Right cardiac atrium (tissue), 5 donors: ENCODE measurements at regions not wholly inside any gene's neighbourhood (a gene's known extent, or its start where the extent isn't known, plus 50 kb on each side); places are given as distances from the start of the nearest gene placed in this dataset.
"Not testable (repeated sequence)": the region's sequence is repeated elsewhere in the genome, so short reads cannot be mapped to it uniquely, and the experiment has no call there.

Source experiments
- ATAC-seq, 2 donors: fragments of 200-7000 bp; cut with Tn5 transposase; one replicate each; pipeline versions ENCODE4 v1.8.0 to v1.9.1; 2020; ENCODE audit warnings: moderate library complexity in 2 of 2, mild to moderate bottlenecking in 1 of 2
- DNase-seq, 3 donors: peaks; one replicate each; pipeline ENCODE4 v3.0.0-alpha.2; 2020
- H3K27ac ChIP-seq: one replicate; pipeline ENCODE4 v1.5.1; 2013; ENCODE audit warnings: mild to moderate bottlenecking, low read length, control low read depth, moderate library complexity
- H3K27me3 ChIP-seq: one replicate; pipeline ENCODE4 v1.6.1; 2013; ENCODE audit not compliant: control insufficient read depth, insufficient read depth
- H3K4me1 ChIP-seq: one replicate; pipeline ENCODE4 v1.6.1; 2013; ENCODE audit warnings: low read length; ENCODE audit not compliant: control insufficient read depth, insufficient read depth
- H3K4me3 ChIP-seq: one replicate; pipeline ENCODE4 v1.5.1; 2013; ENCODE audit warnings: low read length, control low read depth
- H3K9me3 ChIP-seq: one replicate; pipeline ENCODE4 v1.6.1; 2013; ENCODE audit warnings: low read length; ENCODE audit not compliant: control insufficient read depth
- WGBS: extraction: QIAGEN DNeasy Blood & Tissue Kit; methylation state at CpG from one replicate; pipeline ENCODE4 v1.1.7; 2013; 5-methylcytosine and 5-hydroxymethylcytosine counted together
- intact Hi-C, 4 donors: fragments of 100-400 bp; cut with DNase I; formaldehyde crosslinking; loops; one replicate each; pipeline versions ENCODE4 v1.11.0 to v1.14.0; 2022 to 2023
- donor health status: healthy with polysubstance abuse.
- donor health status: DM: no; HTN: yes; CAD: no.
- donor health status: DM: no; HTN: no; CAD: no.
- donor health status: DM: no; HTN: yes; CAD: no; lungs with severe emphysema.
- donor health status: DM: yes; HTN: yes; CAD: no.

GRCh38 chr6:26270486-26270861 lies 94.5 kb upstream of the BTN3A2 start:
- DNase-seq, result no peak
- Histone ChIP-seq H3K4me1 (peaks cover 4% of the 10 kb centered on the region), H3K9me3 (no peaks in the 10 kb centered on the region), H3K27ac (no peak overlapping the region), H3K27me3 (no peaks in the 10 kb centered on the region), H3K4me3 (no peak overlapping the region)
- 17% methylated on average over 10 of the region's 10 CpGs for WGBS
- ATAC-seq, result no peak
- intact Hi-C loops, result loop anchor here in 1 of 4 donors (10.0 kb wide), 1 partner anchor 56 kb away; a partner anchor contains a TSS

- Histone ChIP-seq H3K4me1 (peaks cover 4% of the 10 kb centered on the region), H3K27ac (peak overlapping the region; percentile 52), H3K9me3 (no peaks in the 10 kb centered on the region), H3K4me3 (peak overlapping the region; percentile 29), H3K27me3 (no peaks in the 10 kb centered on the region)
- ATAC-seq (peak; percentile 51 to 53), DNase-seq (peak; percentile 41 to 73 (median 72))
- WGBS, result 3% methylated on average over 49 of the region's 49 CpGs
- intact Hi-C loops, result loop anchor here in 1 of 4 donors (10.0 kb wide), 1 partner anchor 56 kb away; a partner anchor contains a TSS
These were observed 93.9 kb upstream of the BTN3A2 start for GRCh38 chr6:26270903-26271667.

- no peaks in the 10 kb centered on the region for H3K9me3 ChIP-seq
- ATAC-seq (no peak), DNase-seq (no peak)
- peaks cover 4% of the 10 kb centered on the region for H3K4me1 ChIP-seq
- intact Hi-C loops, result loop anchor here in 1 of 4 donors (10.0 kb wide), 1 partner anchor 57 kb away; a partner anchor contains a TSS
- 1% methylated on average over 9 of the region's 9 CpGs for WGBS
- peak overlapping the region; percentile 29 for H3K4me3 ChIP-seq
- no peaks in the 10 kb centered on the region for H3K27me3 ChIP-seq
- peak overlapping the region; percentile 52 for H3K27ac ChIP-seq
These were observed 93.4 kb upstream of the BTN3A2 start for GRCh38 chr6:26271668-26272024.

DNA sequence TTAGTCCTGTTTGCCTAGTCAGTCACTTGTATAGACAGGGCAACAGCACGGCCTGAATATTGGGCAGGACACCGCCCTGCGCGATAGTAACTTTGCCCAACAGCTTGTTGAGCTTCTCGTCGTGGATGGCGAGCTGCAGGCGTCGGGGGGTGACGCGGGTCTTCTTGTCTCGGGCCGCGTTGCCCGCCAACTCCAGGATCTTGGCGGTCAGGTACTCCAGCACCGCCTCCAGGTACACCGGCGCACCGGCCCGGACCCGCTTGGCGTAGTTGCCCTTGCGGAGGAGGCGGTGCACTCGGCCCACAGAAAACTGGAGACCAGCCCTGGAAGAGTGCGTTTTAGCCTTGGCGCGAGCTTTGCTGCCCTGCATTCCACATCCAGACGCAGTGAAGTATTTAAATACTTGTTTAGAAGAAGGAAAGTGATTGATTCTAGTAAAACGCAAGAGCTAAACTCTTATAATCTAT lies 92.8 kb upstream of the BTN3A2 start:
- Histone ChIP-seq H3K27ac (peak overlapping the region; percentile 10), H3K9me3 (no peaks in the 10 kb centered on the region), H3K4me1 (peaks cover 4% of the 10 kb centered on the region), H3K27me3 (no peaks in the 10 kb centered on the region), H3K4me3 (peak overlapping the region; percentile 29)
- ATAC-seq (peak; percentile 45 to 47), DNase-seq (peak; percentile 36 to 79 (median 78))
- intact Hi-C loops, result loop anchor here in 1 of 4 donors (10.0 kb wide), 1 partner anchor 57 kb away; a partner anchor contains a TSS
- WGBS, result 2% methylated on average over 31 of the region's 31 CpGs

DNA sequence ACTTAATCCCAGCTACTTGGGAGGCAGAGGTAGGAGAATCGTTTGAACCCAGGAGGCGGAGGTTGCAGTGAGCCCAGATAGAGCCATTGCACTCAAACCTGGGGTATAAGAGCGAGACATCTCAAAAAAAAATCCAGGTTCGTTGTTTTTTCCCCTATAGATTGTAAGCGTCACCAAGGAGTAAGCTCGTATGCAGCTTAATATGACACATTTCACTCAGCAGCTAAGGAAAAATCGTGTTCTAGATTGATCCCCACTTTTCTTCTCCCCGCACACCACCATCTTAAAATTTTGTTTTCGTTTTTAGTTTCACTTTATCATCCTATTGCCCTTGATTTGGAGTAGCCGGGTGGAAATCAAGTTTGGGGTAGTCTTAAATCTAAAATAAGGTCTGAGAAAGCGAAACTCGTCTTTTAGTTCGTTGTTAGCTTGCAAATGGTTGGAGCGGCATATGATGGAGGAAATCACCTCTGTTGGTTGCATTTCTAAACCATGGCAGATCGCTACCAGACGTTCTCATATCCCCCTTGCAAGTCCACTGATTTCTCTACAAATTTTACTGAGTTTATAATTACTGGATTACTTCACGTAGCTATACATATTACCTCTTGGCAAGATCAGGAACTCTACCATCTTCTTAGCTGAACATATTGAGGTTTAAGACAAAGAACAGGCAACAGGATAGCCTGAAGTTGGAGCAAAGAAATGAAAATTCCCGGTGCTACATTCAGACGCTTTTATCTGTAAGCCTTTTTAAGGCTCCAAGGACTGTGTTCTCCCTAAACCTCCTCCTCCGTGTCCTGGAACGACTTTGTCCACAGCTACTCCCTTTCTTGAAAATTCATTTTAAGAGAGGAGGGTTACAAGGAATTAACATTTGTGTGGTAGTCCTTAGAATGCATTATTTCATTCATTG lies 91.1 kb upstream of the BTN3A2 start:
- DNase-seq (no peak), ATAC-seq (no peak)
- H3K27ac ChIP-seq, result no peak overlapping the region
- no peaks in the 10 kb centered on the region for H3K27me3 ChIP-seq
- intact Hi-C loops, result loop anchor here in 1 of 4 donors (10.0 kb wide), 1 partner anchor 59 kb away; a partner anchor contains a TSS
- WGBS, result 3% methylated on average over 21 of the region's 21 CpGs
- H3K4me1 ChIP-seq, result peaks cover 4% of the 10 kb centered on the region
- H3K4me3 ChIP-seq, result peak overlapping the region; percentile 38
- no peaks in the 10 kb centered on the region for H3K9me3 ChIP-seq

GRCh38 chr6:26275663-26276062 lies 89.3 kb upstream of the BTN3A2 start:
- 58% methylated on average over 2 of the region's 2 CpGs for WGBS
- H3K4me1 ChIP-seq, result peaks cover 4% of the 10 kb centered on the region
- no peak overlapping the region for H3K4me3 ChIP-seq
- intact Hi-C loops, result loop anchor here in 1 of 4 donors (10.0 kb wide), 1 partner anchor 61 kb away; a partner anchor contains a TSS
- ATAC-seq, result no peak
- no peak for DNase-seq
- H3K27ac ChIP-seq, result no peak overlapping the region
- H3K27me3 ChIP-seq, result no peaks in the 10 kb centered on the region
- H3K9me3 ChIP-seq, result no peaks in the 10 kb centered on the region

DNA sequence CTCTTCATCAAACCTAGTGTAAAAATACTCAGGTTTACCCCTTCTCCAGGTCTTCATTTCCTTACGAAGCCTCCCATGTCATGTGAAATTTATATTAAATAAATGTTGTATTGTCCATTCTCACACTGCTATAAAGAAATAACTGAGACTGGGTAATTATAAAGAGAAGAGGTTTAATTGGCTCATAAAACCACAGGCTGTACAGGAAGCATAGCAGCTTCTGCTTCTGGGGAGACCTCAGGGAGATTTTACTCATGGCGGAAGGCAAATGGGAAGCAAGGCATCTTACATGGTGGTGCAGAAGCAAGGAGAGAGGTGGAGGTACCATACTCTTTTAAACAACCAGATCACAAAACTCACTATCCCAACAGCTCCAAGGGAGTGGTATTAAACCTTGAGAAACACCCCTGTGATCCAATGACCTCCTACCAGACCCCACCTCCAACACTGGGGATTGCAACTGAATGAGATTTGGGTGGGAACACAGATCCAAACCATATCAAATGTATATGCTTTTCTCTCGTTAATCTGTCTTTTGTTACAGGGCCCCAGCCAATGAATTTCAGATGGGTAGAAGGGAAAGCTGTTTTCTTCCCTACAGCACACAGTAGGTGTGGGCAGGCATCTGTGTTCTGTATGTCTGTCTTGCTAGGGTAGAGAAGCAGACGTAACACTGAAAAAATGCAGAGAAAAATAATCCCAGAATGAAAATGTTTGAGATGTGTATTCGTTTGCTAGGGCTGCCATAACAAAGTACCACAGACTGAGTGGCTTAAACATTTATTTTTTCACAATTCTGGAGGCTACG lies 88.0 kb upstream of the BTN3A2 start:
- 87% methylated on average over 6 of the region's 6 CpGs for WGBS
- ATAC-seq, result no peak
- Histone ChIP-seq H3K4me1 (no peaks in the 10 kb centered on the region), H3K9me3 (no peaks in the 10 kb centered on the region), H3K4me3 (no peak overlapping the region), H3K27ac (no peak overlapping the region), H3K27me3 (no peaks in the 10 kb centered on the region)
- intact Hi-C loops, result loop anchor here in 1 of 4 donors (10.0 kb wide), 1 partner anchor 62 kb away; a partner anchor contains a TSS
- no peak for DNase-seq

DNA sequence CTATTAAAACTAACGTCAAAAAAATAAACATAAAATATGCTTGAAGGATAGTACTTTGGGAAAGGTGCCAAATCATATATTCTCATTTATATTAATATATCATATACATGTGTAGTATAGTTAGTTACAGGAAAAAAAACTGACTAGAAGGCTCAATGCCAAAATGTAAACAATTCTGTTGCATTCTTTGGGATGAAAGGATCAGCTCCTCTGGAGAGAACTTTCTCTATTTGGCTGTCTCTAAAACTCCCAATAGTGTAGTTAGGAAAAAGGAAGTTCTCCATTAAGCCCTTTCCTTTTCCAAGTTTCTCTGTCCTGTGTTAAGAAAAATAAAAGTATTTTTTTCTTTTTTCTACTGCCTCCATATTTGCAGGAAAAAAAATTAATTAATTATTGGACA lies 86.5 kb upstream of the BTN3A2 start:
- no peaks in the 10 kb centered on the region for H3K9me3 ChIP-seq
- no peak overlapping the region for H3K4me3 ChIP-seq
- WGBS, result 66% methylated on average over 1 of the region's 1 CpG
- no peak overlapping the region for H3K27ac ChIP-seq
- H3K4me1 ChIP-seq, result peaks cover 5% of the 10 kb centered on the region
- ATAC-seq (no peak), DNase-seq (no peak)
- no peaks in the 10 kb centered on the region for H3K27me3 ChIP-seq
- intact Hi-C loops, result loop anchor here in 1 of 4 donors (10.0 kb wide), 1 partner anchor 64 kb away; a partner anchor contains a TSS

DNA sequence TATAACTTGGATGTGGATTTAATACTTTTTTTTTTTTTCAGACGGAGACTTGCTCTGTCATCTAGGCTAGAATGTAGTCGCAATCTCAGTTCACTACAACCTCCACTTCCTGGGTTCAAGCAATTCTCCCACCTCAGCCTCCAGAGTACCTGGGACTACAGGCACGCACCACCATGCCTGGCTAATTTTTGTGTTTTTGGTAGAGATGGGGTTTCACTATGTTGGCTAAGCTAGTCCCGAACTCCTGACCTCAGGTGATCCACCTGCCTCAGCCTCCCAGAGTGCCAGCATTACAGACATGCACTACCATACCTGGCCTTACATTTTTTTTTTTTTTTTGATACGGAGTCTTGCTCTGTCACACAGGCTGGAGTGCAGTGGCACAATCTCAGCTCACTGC lies 85.6 kb upstream of the BTN3A2 start:
- not testable (repeated sequence) for H3K4me1 ChIP-seq, H3K4me3 ChIP-seq, H3K9me3 ChIP-seq, ATAC-seq, DNase-seq, H3K27me3 ChIP-seq, H3K27ac ChIP-seq
- 97% methylated on average over 5 of the region's 5 CpGs for WGBS
- intact Hi-C loops, result loop anchor here in 1 of 4 donors (10.0 kb wide), 1 partner anchor 65 kb away; a partner anchor contains a TSS

- Histone ChIP-seq H3K4me1 (peaks cover 5% of the 10 kb centered on the region), H3K27ac (no peak overlapping the region), H3K9me3 (no peaks in the 10 kb centered on the region), H3K4me3 (no peak overlapping the region), H3K27me3 (no peaks in the 10 kb centered on the region)
- ATAC-seq (no peak), DNase-seq (no peak)
- intact Hi-C loops, result loop anchor here in 2 of 4 donors (10.0 kb wide), 2 partner anchors 76 to 854 kb away; a partner anchor contains a TSS
- WGBS, result 70% methylated on average over 1 of the region's 1 CpG
These were observed 84.6 kb upstream of the BTN3A2 start for GRCh38 chr6:26280407-26280806.
